GM12878 (cell line): ENCODE measurements at regions not wholly inside any gene's neighbourhood (a gene's known extent, or its start where the extent isn't known, plus 50 kb on each side); places are given as distances from the start of the nearest gene placed in this dataset.

ENCODE experiments used
- ATAC-seq: fragments of 200-7000 bp; cut with Tn5 transposase; 3 replicates; pipeline ENCODE4 v1.9.1; 2020; ENCODE audit warnings: mild to moderate bottlenecking, moderate library complexity
- BruUV-seq: library from RNA; stranded (reverse); fragments of 400-500 nt; replicated peaks from 2 replicates; lab custom pipeline; 2021; lab: Mats Ljungman, UMichigan
- CTCF ChIA-PET: fragments of 300-600 bp; sonication (Branson Sonifier 250); formaldehyde crosslinking; extraction: SDS; loops from one replicate; lab custom pipeline; 2021; ENCODE audit warnings: inconsistent platforms; lab: Yijun Ruan, JAX
- POLR2A ChIA-PET: fragments of 350-600 bp; formaldehyde crosslinking; extraction: SDS; loops from one replicate; lab custom pipeline; 2021; ENCODE audit warnings: inconsistent platforms; lab: Charles Lee
- RAD21 ChIA-PET: fragments of 300-600 bp; sonication (Branson Sonifier 250); formaldehyde crosslinking; loops from one replicate; lab custom pipeline; 2023; ENCODE audit warnings: antibody characterized with exemption; ENCODE audit not compliant: unreplicated experiment; lab: Charles Lee
- SMC1A ChIA-PET: fragments of 300-600 bp; sonication (Branson Sonifier 250); formaldehyde crosslinking; loops from one replicate; lab custom pipeline; 2023; ENCODE audit not compliant: unreplicated experiment, uncharacterized antibody; lab: Charles Lee
- DNase-seq: peaks from one replicate; pipeline ENCODE4 v3.0.0-alpha.2; 2011; ENCODE audit warnings: low read depth, low spot score
- FAIRE-seq: peaks from 3 replicates; lab custom pipeline; 2011; peaks lifted over from hg19 to GRCh38; lab: Jason Lieb, UNC
- H2AFZ ChIP-seq: 2 replicates; pipeline ENCODE4 v1.6.0; 2011; ENCODE audit warnings: low read depth, low read length, control low read depth; ENCODE audit not compliant: control insufficient read depth
- H3K27ac ChIP-seq: 2 replicates; pipeline ENCODE4 v1.5.1; 2011; ENCODE audit warnings: control low read depth; ENCODE audit not compliant: control insufficient read depth, insufficient read depth
- H3K27me3 ChIP-seq, 2 experiments: replicated peaks in 1 of 2; 2 replicates each; pipeline versions ENCODE4 v1.6.0 to v1.6.1; 2011; ENCODE audit warnings: low read length in 1 of 2; ENCODE audit not compliant: control insufficient read depth in 2 of 2, insufficient read depth in 2 of 2
- H3K36me3 ChIP-seq, 2 experiments: 2 replicates each; pipeline ENCODE4 v1.5.1; 2011; ENCODE audit warnings: low read length in 1 of 2; ENCODE audit not compliant: control insufficient read depth in 2 of 2, insufficient read depth in 2 of 2
- H3K4me1 ChIP-seq: 2 replicates; pipeline ENCODE4 v1.6.1; 2011; ENCODE audit warnings: mild to moderate bottlenecking, low read length, moderate library complexity, mixed read lengths; ENCODE audit not compliant: control insufficient read depth, insufficient read depth
- H3K4me2 ChIP-seq: 2 replicates; pipeline ENCODE4 v1.6.0; 2011; ENCODE audit warnings: control low read depth; ENCODE audit not compliant: control insufficient read depth, insufficient read depth
- H3K4me3 ChIP-seq: fragments of 200-600 bp; sonication (generic); 2 replicates; pipeline ENCODE4 v1.5.1; 2016
- H3K79me2 ChIP-seq: 2 replicates; pipeline ENCODE4 v1.6.0; 2011; ENCODE audit warnings: low read length; ENCODE audit not compliant: control insufficient read depth, insufficient read depth
- H3K9ac ChIP-seq: 2 replicates; pipeline ENCODE4 v1.8.0; 2011; ENCODE audit warnings: low read length, control low read depth, mixed read lengths; ENCODE audit not compliant: control insufficient read depth, insufficient read depth
- H3K9me3 ChIP-seq: replicated peaks from 3 replicates; pipeline ENCODE4 v1.5.1; 2011; ENCODE audit warnings: mild to moderate bottlenecking, low read length; ENCODE audit not compliant: control insufficient read depth, insufficient read depth
- H4K20me1 ChIP-seq: 2 replicates; pipeline ENCODE4 v1.6.0; 2011; ENCODE audit not compliant: control insufficient read depth, insufficient read depth
- IRF4 ChIP-seq: IDR thresholded peaks from 2 replicates; pipeline ENCODE4 v1.6.1; 2011; ENCODE audit warnings: low read depth, low read length
- MYC ChIP-seq: IDR thresholded peaks from 2 replicates; pipeline ENCODE4 v1.6.1; 2011; ENCODE audit warnings: mild to moderate bottlenecking, low read length, moderate library complexity, inconsistent platforms; ENCODE audit not compliant: insufficient read depth, insufficient replicate concordance, insufficient read length, severe bottlenecking
- RAD51 ChIP-seq: fragments of 450-650 bp; IDR thresholded peaks from 2 replicates; pipeline ENCODE4 v1.6.1; 2016; ENCODE audit warnings: moderate library complexity, mild to moderate bottlenecking, inconsistent platforms
- SP1 ChIP-seq: IDR thresholded peaks from one replicate; pipeline ENCODE4 v1.6.1; 2011; ENCODE audit warnings: low read depth, low read length
- TCF3 ChIP-seq: IDR thresholded peaks from 2 replicates; pipeline ENCODE4 v1.6.1; 2012; ENCODE audit warnings: low read depth, mild to moderate bottlenecking, low read length, borderline replicate concordance; ENCODE audit not compliant: insufficient read depth
- ZNF592 ChIP-seq: fragments of 450-650 bp; IDR thresholded peaks from 2 replicates; pipeline ENCODE4 v1.6.1; 2017; ENCODE audit warnings: mild to moderate bottlenecking, moderate library complexity
- WGBS: methylation state at CpG from one replicate; pipeline ENCODE4 v1.1.6; 2016; ENCODE audit warnings: low lambda C conversion rate; ENCODE audit not compliant: insufficient replicate concordance, insufficient coverage; ENCODE audit errors: missing lambda C conversion rate; 5-methylcytosine and 5-hydroxymethylcytosine counted together
- in situ Hi-C: fragments of 300-500 bp; cut with MboI; formaldehyde crosslinking; loops from 9 replicates; pipeline ENCODE4 v1.14.3; 2018; ENCODE audit warnings: mixed read lengths
- intact Hi-C: fragments of 100-400 bp; cut with micrococcal nuclease; formaldehyde crosslinking; loops from one replicate; pipeline ENCODE4 v1.14.2; 2022; ENCODE audit not compliant: unreplicated experiment

- H4K20me1 ChIP-seq = no peaks in the 10 kb centered on the region
- in situ Hi-C loops (no loop called here), intact Hi-C loops (no loop called here)
- H2AFZ ChIP-seq = no peak overlapping the region
- no peak overlapping the region for H3K4me3 ChIP-seq
- no peaks in the 10 kb centered on the region for H3K36me3 ChIP-seq
- H3K4me2 ChIP-seq = no peak overlapping the region
- RAD21 ChIA-PET = no interaction called here
- DNase-seq (no peak), ATAC-seq (no peak), FAIRE-seq (no peak)
- no peak for TF ChIP-seq SP1
- TF ChIP-seq ZNF592 = no peak
- TF ChIP-seq TCF3 = no peak
- TF ChIP-seq IRF4 = no peak
- TF ChIP-seq MYC = no peak
- TF ChIP-seq RAD51 = no peak
- POLR2A ChIA-PET = no interaction called here
- H3K9me3 ChIP-seq = peaks cover 2% of the 10 kb centered on the region; the same call in 1 of the 3 replicates
- no peaks in the 10 kb centered on the region for H3K79me2 ChIP-seq
- CTCF ChIA-PET = interaction anchor here (0.6 kb wide), 1 partner anchor 144 kb away, joined by 3 read pairs; no protein-coding TSS in a partner anchor
- SMC1A ChIA-PET = no interaction called here
- WGBS = 41% methylated on average over 4 of the region's 4 CpGs
- no peak overlapping the region for H3K9ac ChIP-seq
- H3K27me3 ChIP-seq = no peaks in the 10 kb centered on the region
- no peaks in the 10 kb centered on the region for H3K4me1 ChIP-seq
- no TSS peak for BruUV-seq
- no peak overlapping the region for H3K27ac ChIP-seq
Observed at GRCh38 chr19:13670846-13671245, 93.5 kb upstream of the MRI1 start.
